NCI-H1930 (cell line): ENCODE measurements at regions not wholly inside any gene's neighbourhood (a gene's known extent, or its start where the extent isn't known, plus 50 kb on each side); places are given as distances from the start of the nearest gene placed in this dataset.
"Not testable (repeated sequence)": the region's sequence is repeated elsewhere in the genome, so short reads cannot be mapped to it uniquely, and the experiment has no call there.

Experiments
- DNase-seq, 2 experiments: peaks; one replicate each; lab custom pipeline; 2025; lab: John Stamatoyannopoulos, UW

DNA sequence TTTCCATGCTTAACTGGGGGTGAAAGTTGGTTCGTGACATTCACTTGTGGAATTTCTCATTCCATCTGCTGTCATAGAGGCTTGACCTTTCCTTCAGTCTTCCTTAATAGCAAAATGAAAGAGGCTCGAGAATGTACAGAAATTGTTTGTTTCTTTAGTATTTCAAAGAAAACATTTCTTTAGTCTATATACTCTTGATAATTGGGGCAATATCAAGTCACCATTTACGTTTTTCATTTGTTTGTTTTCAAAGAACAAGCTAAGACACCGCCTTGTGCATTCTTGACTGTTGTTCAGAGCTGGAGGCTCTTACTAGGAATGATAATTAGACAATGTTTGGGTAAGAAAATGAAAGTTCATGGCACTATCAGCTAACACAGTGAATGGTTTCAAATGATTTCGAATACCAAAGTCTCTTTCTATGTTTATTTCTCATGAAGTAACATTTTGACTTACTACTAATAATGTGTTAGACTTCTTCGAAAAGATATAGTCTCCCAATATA, 835.4 kb downstream of the SEMA5A start:
- DNase-seq, result no peak

DNA sequence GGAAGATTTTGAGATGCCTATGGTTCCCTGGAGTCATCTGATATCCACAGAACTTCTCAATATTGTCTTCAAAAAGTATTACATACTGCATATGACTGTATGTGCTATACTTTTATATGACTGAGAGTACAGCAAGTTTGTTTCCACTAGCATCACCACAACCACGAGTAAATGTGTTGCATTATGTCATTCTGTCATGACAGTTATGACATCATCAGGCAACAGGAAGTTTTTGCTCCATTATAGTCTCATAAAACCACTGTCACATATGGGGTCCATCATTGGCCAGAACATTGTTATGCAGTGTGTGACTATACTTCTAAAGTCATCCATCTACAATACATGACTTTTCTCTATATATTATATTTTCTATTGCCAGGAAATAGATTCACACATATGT, 831.7 kb downstream of the SEMA5A start:
- DNase-seq, result no peak

DNA sequence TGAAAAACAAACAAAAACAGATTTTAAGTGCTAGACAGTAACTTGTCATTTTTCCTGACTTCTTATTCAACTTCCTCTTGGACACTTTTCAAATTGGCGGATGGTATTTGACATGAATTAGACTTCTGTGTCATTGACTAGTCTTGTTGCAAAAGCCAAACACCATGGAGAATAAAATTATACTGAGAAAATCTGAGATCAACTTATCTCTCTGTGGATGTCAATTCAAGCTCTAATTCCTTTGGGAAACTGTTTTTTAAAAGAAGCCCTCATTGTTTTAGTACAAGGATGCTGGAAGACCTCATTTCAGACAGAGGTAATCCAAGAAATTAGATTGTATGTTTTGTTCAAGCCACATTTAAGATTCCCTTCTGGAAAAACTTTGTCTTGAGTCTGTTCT, 831.0 kb downstream of the SEMA5A start:
- DNase-seq, result no peak

DNA sequence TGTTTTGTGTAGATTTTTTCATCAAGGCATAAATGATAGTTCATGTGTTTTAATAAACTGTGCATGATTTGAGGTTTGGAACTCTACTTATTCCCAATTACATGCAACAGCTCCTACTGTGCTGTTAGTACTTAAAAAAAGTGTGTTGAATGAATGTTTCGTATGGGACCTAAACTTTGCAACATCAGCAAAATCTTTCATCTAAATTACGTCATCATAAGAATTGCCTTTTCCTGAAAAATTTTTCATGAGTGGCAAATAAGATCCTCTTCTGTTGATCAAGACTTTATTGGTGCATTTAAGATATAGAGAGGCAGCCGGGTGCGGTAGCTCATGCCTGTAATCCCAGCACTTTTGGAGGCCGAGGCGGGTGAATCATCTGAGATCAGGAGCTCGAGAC, 826.1 kb downstream of the SEMA5A start:
- no peak for DNase-seq

DNA sequence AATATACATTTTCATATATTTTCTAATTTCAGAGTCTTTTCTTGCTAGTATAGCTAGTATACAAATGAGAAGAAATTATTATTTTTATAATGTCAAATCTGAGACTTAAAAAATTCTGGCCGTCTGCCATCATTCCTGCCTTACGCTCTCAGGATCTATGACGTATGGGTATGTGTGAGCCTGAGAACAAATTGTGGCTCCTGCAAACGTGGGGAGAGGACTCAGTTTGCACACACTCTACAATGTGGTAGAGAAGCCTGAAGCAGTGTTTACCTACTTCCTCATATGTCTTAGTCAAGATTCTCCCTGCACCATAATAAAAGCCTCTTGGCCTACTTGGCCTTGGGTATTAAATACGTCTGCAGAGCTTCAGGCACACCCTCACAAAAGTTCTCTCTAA, 825.4 kb downstream of the SEMA5A start:
- DNase-seq, result no peak

DNA sequence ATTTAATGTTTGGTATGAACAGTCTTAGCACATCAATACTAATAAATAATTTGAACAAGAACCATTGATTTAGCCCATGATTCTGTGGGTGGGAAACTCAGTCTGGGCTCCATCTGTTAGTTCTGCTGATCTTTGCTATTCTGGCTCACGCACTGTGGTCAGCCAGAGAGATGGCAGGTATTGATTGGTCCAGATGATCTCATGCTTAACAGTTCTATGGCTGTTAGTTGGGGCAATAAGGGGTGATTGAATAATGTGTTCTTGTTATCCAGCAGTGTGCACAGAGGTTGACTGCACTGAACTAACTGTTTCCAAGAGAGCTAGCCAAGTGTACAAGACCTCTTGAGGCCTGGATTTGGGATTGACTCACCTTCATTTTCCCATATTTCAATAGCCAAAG, 824.3 kb downstream of the SEMA5A start:
- no peak for DNase-seq

DNA sequence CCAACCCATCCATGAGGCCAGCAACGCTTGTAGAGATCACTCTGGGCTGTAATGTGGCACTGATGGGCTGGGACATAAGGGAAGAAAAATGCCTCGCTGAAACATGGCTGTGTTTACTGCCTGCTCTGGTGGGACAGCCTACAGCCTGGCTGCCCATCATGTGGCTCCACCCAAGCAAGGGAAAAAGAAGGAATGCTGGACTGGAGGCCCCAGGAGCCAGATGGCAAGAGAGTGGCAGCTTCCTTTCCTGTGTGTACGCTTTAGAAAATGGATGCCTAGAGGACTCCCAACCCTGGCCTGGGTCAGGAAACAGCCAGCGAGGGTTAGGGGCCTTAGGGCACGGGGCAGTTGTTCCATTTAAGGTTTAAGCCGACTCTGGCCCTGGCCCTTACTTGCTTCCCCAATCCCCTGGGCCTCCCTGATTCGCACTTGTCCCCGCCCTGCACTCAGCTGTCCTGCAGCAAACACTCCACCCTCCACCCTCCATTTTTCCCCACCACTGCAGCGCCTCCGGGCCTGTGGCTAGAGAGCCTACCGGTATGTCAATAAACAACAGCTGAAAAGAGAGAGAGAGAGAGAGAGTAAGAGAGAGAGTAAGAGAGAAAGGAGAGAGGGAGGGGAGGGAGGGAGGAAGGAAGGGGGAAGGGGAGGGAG, 819.4 kb downstream of the SEMA5A start:
- DNase-seq, result no peak

DNA sequence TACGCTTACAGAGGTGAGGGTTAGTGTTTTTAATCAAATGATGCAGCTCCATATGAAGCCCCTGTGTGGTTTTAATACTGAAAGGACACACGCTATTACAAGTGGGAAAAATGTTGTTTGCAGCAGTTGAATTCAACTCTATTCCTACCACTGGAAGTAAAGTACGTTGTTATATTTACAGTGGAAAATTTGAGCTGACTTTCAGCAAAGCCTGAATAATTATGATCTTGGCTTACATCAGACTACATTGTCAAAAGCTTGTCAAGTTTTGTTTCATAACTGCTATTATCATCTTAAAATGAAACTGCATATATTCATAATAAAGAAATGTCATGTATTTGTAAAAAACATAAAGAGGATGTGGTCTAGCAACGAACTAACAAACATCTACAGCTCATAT, 818.5 kb downstream of the SEMA5A start:
- DNase-seq, result no peak

DNA sequence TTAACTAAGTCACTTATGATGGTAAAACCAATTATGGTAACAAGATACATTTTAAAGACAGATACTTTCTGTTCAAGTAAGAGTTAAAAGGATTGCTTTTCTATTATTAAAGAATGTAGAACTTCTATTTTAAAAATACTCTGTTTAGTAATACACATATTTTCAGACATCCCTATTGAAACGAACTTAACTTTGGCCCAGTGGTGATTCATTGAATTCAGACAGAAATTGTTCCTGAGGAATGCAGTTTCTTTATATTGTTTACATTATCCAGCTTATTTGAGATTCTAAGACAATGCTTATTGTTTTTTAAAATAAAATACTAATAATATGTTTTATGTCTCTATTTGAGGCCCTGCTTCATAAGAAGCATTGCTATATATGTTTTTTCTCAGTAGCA, 816.4 kb downstream of the SEMA5A start:
- DNase-seq, result no peak

DNA sequence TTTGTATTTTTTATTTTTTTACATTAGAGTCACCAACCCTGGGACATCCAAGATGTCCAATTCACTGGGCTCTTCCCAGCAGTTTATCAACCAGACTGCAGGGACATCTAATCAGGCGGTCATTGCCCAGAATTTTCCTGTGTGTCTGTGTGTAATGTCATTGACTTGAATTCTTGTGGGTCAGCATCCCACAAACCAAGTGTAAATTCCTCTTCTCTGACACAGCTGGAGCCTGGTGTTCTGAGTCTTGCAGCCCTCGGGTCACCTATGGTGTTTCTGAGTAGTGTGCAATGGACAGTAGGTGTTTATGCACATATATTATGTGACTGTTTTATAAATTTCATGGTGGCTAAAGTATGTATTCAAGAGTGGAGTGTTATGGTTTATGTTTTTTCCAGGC, 815.7 kb downstream of the SEMA5A start:
- no peak for DNase-seq

DNA sequence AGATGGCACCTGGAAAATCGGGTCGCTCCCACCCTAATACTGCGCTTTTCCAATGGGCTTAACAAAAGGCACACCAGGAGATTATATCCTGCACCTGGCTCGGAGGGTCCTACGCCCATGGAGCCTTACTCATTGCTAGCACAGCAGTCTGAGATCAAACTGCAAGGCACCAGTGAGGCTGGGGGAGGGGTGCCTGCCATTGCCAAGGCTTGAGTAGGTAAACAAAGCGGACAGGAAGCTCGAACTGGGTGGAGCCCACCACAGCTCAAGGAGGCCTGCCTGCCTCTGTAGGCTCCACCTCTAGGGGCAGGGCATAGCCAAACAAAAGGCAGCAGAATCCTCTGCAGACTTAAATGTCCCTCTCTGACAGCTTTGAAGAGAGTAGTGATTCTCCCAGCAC, 814.8 kb downstream of the SEMA5A start:
- DNase-seq, result not testable (repeated sequence)

DNA sequence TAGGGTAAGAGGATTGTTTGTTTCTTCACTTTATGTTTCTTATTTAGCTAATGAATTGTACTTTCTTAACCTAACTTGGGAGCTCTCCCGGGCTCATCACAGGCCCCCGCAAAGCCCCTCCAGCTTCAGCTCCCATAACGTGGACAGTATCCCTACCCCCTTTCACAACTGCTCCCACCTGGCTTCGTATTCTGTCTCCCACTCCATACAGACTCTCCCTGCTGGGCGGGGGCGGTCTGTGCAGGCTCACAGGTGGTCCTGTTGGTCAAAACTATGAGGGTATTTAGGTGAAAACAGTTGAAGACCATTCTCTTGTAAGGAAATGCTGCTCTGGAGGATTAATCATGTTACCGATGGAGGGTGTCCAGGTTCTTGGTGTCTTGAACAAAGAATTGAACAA, 805.3 kb downstream of the SEMA5A start:
- DNase-seq, result no peak

DNA sequence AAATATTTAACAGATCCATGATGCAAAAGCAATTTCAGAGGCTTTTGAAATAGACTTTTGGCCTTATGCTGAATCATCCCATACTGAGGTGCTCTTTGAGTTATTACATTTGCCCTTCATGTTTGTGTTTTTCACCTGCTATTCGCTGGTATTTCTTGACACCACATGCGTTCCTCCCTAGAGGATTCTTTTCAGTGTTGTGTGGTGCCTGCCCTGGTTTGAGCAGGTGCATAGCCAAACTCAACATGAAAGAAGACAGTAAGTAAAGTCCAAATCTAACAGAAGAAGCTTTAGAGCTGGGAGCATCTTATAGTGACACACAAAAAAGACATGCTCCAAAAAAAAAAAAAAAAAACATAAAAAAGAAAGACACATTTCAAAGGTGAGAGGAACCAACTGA, 796.3 kb downstream of the SEMA5A start:
- DNase-seq, result no peak

DNA sequence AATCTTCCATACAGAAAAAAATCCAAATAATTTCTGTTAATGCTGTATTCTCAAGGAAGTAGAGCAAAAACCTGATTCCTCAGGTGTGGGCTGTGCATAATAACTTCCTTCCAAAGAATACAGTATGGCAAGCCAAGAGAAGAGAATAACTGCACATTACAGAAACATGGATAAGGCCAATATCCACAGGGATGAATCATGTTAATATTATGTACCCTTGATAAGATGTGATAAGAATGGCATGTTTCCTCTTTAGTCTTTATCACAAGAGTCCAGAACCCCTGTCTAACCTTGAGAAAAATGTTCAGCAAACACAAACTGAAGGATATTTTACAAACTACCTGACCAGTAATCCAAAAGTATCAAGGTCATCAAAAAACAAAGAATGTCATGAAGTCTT, 795.8 kb downstream of the SEMA5A start:
- DNase-seq, result no peak

DNA sequence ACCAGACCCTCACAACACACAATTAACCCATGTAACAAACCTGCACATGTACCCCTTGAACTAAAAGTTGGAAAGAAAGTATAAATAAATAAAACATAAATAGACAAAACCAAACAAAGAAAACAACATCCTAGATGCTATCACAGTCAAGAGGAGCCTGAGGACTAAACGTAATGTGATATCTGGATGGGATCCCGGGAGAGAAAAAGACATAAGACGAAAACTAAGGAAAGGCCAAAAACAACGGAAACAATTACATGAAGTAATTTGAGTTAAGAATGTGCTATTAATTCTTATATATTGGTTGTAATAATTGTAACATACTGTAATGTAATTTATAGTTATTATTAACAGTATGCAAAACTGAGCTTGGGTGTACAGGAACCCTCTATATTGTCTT, 793.9 kb downstream of the SEMA5A start:
- DNase-seq, result no peak

DNA sequence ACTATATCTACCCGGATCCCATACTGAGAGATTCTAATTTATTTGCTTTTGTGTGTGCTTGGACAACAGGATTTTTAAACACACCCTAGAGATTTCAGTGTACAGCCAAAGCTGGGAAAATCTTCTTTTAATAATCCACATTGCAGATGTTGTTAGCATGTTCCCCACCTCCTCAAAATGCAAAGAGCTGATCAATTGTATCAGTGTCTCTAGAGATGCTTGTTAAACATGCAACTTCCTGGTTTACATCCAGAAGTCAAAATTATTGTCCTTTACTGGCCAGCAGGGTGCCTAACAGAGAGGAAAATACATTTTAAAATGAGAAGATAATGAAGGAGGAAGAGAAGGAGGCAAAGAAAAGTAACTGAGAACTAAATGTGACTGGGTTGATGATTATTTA, 793.3 kb downstream of the SEMA5A start:
- no peak for DNase-seq

DNA sequence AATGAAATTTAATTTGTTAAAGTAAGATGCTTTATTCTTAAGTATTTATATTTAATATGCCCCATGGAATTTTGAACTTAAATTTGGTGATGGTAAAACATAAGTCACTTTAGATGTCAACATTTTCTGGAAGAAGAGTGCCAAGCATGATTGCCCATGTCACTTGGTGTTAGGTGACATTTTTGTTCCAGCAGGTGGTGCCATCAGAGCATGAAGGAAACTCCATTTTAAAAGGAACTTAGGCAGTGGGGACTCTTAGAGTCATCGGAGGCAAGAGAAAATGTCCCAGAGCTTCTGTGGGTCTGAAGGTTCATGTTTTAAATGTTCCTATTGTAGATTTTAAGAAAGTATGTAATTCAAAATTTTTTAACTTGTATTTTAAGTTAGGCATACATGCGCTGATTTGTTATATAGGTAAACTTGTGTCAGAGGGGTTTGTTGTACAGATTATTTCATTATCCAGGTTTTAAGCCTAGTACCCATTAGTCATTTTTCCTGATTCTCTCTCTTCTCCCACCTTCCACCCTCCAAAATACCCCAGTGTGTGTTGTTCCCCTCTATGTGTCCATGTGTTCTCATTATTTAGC, 789.3 kb downstream of the SEMA5A start:
- peak; percentile 19 to 28 for DNase-seq

DNA sequence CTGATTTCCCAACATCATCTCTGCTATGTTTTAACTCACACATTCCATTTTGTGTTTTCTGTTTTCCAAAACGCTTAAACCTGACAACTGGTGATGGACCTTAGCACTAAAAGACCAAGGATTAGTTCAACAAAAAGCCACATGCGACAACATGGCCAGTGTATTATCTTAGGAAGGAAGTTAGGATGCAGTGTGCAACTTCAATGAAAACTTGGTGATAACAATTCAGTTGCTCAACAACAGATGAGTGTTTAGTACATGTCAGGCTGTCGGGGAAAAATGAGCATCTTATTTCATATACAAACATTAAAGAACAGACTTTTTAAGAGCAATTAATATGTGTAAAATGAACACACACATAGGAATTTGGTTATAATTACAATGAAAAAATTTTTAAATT, 780.0 kb downstream of the SEMA5A start:
- DNase-seq, result no peak

DNA sequence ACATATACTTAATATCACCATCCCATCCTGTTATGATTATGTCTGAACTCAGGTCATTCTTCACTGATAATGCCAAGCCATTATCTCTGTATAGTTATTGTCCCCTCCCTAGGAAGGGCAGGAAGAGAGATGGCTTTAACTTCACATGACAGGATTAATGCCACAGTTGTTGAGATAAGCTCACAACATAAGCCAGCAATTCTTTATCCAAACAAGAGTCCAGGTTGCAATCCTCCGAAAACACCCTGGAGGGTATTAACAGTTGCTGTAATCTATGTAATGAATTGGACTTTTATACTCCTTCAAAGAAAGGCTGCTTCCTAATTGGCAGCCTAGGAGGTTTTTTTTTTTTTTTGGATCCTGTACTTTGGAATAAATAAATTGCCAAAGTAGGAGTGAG, 779.4 kb downstream of the SEMA5A start:
- DNase-seq, result no peak

DNA sequence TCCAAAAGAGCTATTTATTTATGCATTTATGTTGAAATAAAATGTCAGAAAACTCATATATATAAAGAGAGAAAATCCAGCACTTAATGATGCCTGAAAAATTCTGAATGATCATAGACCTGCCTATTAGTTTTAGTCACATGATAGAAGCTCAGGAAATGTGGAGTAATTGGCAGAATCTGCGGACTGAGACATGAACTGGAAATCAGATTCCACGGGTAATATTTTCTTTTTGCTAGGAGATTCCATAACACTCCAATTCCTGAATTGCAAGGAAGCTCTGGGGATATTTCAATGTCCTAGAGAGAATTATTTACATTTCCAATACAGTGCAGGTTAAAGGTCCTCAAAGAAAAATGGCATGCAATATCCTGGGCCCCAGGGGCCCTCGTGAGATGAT, 778.8 kb downstream of the SEMA5A start:
- DNase-seq, result no peak

DNA sequence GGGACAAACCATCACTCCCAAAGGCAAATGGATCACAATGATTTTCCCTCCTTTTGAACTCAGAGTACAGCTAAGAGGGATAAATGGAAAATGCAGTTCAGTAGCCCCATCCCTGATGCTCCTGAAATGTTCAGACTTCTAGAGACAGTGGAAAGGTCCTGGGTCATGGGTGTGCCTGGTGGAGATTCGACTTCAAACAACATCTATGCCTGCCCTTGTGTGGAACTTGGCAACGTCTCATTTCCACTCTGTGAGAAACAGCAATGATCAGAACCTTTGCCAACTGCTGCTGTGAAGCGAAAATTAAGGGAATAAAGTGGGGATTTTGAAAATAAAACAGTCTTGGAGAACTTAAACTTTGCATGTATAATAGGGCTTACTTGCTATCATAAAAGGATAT, 778.1 kb downstream of the SEMA5A start:
- DNase-seq, result no peak

DNA sequence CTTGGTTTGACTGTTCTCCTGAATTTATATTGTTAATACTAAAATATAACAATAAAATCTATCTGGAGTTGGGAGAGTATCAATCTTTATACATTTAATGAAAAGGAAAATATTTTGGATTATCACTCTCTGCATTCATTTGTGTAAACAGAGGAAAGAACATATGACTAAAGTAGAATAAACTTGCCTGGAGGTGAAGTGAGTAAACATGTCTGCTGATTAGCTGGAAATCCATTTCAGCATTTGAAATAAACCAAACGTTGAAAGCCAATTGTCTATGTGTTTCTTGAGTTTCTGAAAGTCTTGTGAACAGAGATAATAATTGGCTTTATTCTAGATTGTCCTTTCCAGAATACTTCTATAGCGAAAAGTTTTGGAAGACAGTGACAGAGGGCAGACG, 776.2 kb downstream of the SEMA5A start:
- DNase-seq, result no peak

DNA sequence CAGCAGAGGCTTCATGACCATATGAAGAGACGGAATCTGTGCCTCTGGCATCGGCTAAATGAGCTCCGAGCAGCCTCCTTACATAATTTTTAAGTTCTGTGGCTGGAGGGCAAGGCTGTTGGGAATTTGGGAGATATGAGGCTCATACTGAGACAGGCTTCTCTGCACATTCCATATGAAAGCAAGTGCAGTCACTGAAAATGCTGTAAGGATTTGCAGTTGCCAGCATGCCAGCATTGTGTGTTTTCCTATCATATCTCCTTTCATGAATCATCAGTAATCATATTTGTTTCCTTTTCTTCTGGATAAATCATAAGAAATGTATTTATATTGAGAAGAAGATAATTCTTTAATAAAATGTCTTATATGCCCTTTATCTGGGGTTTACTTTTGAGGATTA, 775.4 kb downstream of the SEMA5A start:
- no peak for DNase-seq

DNA sequence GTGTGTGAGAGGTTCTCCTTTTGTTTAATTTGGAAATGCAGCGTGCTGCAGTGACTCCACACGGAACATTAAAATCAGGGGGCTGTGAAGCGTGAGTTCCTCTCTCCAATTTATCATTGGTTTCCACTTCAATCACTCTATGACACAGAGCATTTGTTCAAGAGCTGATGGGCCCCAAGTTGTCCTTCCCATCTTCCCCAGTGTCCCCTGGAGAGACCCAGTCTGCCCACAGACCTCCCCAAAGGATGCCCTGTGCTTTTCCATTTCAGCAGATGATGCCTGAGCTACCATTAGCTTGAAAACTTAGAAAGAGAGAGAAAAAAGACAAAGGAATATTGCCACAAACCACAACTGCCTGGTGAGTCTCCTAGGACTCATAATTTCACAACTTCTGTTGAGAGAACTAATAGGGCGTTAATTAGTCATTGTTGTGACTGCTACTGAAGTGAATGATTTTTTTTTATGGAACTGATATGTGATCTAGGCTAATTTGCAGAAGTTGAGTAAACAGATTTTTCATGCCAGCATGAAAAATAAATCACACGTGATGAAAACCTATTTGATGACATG, 772.7 kb downstream of the SEMA5A start:
- peak in 1 of 2 experiments; percentile 1 for DNase-seq
